ENCODE measurements at regions not wholly inside any gene's neighbourhood (a gene's known extent, or its start where the extent isn't known, plus 50 kb on each side); places are given as distances from the start of the nearest gene placed in this dataset.
"Not testable (repeated sequence)": the region's sequence is repeated elsewhere in the genome, so short reads cannot be mapped to it uniquely, and the experiment has no call there.

GRCh38 chr9:99498979-99499378 is 276.9 kb downstream of the SEC61B start:
- not testable (repeated sequence) for H3K4me3 Mint-ChIP-seq; H3K4me1 Mint-ChIP-seq (ENCODE audit: low read depth); H3K9me3 Mint-ChIP-seq; DNase-seq; H3K27ac Mint-ChIP-seq; H3K36me3 Mint-ChIP-seq (ENCODE audit: low read depth)
- H3K27me3 Mint-ChIP-seq = peaks cover 27% of the 10 kb centered on the region

GRCh38 chr9:99505936-99506335 is 283.9 kb downstream of the SEC61B start:
- H3K4me3 Mint-ChIP-seq = no peak overlapping the region
- DNase-seq = no peak
- no peak overlapping the region for H3K27ac Mint-ChIP-seq
- H3K27me3 Mint-ChIP-seq = no peaks in the 10 kb centered on the region
- no peaks in the 10 kb centered on the region for H3K9me3 Mint-ChIP-seq
- H3K4me1 Mint-ChIP-seq (ENCODE audit: low read depth) = no peaks in the 10 kb centered on the region
- H3K36me3 Mint-ChIP-seq (ENCODE audit: low read depth) = no peaks in the 10 kb centered on the region

- Mint-ChIP-seq H3K9me3 (no peaks in the 10 kb centered on the region), H3K4me3 (no peak overlapping the region), H3K27me3 (no peaks in the 10 kb centered on the region), H3K36me3 (ENCODE audit: low read depth) (no peaks in the 10 kb centered on the region), H3K27ac (no peak overlapping the region), H3K4me1 (ENCODE audit: low read depth) (no peaks in the 10 kb centered on the region)
- no peak for DNase-seq
Measured at GRCh38 chr9:99506747-99507348, 284.8 kb downstream of the SEC61B start.

DNA sequence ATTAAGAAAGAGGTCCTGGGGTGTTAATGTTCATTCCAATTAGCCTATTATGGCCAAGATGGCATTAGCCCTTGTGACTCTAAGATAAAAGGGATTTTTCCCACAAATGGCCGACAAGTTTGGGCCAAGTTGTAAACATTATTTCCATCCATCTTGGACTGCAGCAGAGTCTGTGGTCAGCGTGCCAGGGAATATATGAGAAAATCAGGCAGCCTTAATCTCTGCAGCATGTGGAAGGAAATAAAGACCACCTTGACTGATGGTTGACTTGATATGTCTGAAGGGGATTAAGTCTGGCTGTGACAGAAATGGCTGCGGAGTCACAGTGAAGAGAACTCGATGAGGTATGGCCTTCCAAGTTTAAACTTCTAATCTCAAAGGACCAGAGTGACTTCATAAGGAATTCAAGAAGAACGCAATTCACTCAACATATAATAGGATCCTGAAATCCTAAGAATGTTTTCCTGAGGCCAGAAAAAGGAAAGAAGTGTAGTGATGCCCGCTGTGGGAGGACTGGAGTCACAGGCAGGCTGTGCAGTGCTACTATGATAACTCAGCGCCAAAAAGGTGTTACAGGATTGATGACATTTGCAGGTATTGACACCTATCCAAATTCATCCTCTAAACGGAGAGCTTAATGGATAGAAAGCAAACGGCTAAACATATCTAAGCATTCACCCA is 287.1 kb downstream of the SEC61B start:
- H3K27me3 Mint-ChIP-seq = no peaks in the 10 kb centered on the region
- H3K27ac Mint-ChIP-seq = no peak overlapping the region
- DNase-seq = no peak
- H3K36me3 Mint-ChIP-seq (ENCODE audit: low read depth) = no peaks in the 10 kb centered on the region
- no peaks in the 10 kb centered on the region for H3K4me1 Mint-ChIP-seq (ENCODE audit: low read depth)
- no peak overlapping the region for H3K4me3 Mint-ChIP-seq
- H3K9me3 Mint-ChIP-seq = no peaks in the 10 kb centered on the region

DNA sequence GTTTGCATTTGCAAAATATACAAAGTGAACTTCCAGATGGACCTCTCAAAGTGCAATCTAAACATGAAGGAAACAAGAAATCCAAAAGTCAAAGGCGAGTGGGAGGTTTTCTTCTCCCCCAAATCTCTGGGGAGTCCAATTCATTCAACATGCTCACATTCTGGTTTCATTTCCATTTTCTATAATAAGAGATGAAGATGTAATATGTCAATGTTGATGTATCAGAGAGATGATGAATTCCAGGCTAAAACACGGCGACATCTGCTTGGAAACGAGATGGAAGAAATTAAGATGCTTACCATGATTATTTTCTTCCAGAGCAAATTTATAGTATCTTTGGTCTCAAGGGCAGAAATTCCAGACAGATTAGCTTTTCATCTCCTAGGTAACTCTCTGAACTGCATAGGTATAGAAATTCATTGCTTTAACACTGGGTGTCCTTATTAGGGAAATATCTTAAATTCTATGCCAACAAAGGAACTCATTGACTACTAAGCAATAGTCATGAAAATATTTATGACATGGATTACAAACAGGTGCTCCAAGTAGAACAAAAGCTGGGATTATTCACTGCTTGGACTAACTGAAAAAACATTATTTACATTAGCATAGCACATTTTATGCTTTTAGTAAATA is 287.9 kb downstream of the SEC61B start:
- no peaks in the 10 kb centered on the region for H3K9me3 Mint-ChIP-seq
- H3K36me3 Mint-ChIP-seq (ENCODE audit: low read depth) = no peaks in the 10 kb centered on the region
- no peak overlapping the region for H3K4me3 Mint-ChIP-seq
- no peak overlapping the region for H3K27ac Mint-ChIP-seq
- DNase-seq = no peak
- no peaks in the 10 kb centered on the region for H3K4me1 Mint-ChIP-seq (ENCODE audit: low read depth)
- no peaks in the 10 kb centered on the region for H3K27me3 Mint-ChIP-seq

GRCh38 chr9:99511723-99512122 is 289.6 kb downstream of the SEC61B start:
- Mint-ChIP-seq H3K27ac (no peak overlapping the region), H3K9me3 (no peaks in the 10 kb centered on the region), H3K27me3 (no peaks in the 10 kb centered on the region), H3K4me3 (no peak overlapping the region), H3K36me3 (ENCODE audit: low read depth) (no peaks in the 10 kb centered on the region), H3K4me1 (ENCODE audit: low read depth) (peaks cover 4% of the 10 kb centered on the region)
- no peak for DNase-seq

- Mint-ChIP-seq H3K4me3 (no peak overlapping the region), H3K9me3 (no peaks in the 10 kb centered on the region), H3K4me1 (ENCODE audit: low read depth) (peaks cover 4% of the 10 kb centered on the region), H3K27ac (no peak overlapping the region), H3K27me3 (peaks cover 7% of the 10 kb centered on the region), H3K36me3 (ENCODE audit: low read depth) (no peaks in the 10 kb centered on the region)
- DNase-seq = no peak
Measured at GRCh38 chr9:99513441-99514112, 291.5 kb downstream of the SEC61B start.

DNA sequence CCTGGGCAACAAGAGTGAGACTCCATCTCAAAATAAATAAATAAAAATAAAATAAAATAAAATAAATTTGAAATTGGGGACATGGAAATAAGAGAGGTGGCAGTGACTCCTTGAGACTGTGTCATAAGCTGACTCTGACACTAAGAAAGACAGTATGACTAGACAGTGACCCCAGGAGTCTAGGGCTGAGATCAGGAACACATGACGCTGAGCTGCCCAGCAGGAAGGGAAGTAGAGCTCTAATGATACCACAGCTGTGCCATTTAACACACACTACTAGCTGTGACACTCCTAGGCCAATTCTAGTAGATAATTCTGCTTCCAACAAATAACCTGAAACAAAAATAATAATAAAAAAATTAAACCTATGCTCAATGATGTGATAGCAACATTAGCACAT is 293.0 kb downstream of the SEC61B start:
- Mint-ChIP-seq H3K4me1 (ENCODE audit: low read depth) (peaks cover 4% of the 10 kb centered on the region), H3K27ac (no peak overlapping the region)
- DNase-seq = no peak

GRCh38 chr9:99515895-99516656 is 294.0 kb downstream of the SEC61B start:
- no peak for DNase-seq
- Mint-ChIP-seq H3K9me3 (no peaks in the 10 kb centered on the region), H3K4me1 (ENCODE audit: low read depth) (peaks cover 4% of the 10 kb centered on the region), H3K27ac (no peak overlapping the region), H3K4me3 (no peak overlapping the region), H3K36me3 (ENCODE audit: low read depth) (no peaks in the 10 kb centered on the region), H3K27me3 (peaks cover 7% of the 10 kb centered on the region)

More for the DNA sequence above, 293.0 kb downstream of the SEC61B start:
- H3K27me3 Mint-ChIP-seq = peaks cover 7% of the 10 kb centered on the region
- no peak overlapping the region for H3K4me3 Mint-ChIP-seq
- no peaks in the 10 kb centered on the region for H3K36me3 Mint-ChIP-seq (ENCODE audit: low read depth)
- H3K9me3 Mint-ChIP-seq = no peaks in the 10 kb centered on the region

GRCh38 chr9:99516657-99517049 is 294.6 kb downstream of the SEC61B start:
- Mint-ChIP-seq H3K4me3 (no peak overlapping the region), H3K36me3 (ENCODE audit: low read depth) (no peaks in the 10 kb centered on the region), H3K9me3 (no peaks in the 10 kb centered on the region), H3K4me1 (ENCODE audit: low read depth) (peaks cover 4% of the 10 kb centered on the region), H3K27me3 (peaks cover 7% of the 10 kb centered on the region), H3K27ac (no peak overlapping the region)
- DNase-seq = no peak

DNA sequence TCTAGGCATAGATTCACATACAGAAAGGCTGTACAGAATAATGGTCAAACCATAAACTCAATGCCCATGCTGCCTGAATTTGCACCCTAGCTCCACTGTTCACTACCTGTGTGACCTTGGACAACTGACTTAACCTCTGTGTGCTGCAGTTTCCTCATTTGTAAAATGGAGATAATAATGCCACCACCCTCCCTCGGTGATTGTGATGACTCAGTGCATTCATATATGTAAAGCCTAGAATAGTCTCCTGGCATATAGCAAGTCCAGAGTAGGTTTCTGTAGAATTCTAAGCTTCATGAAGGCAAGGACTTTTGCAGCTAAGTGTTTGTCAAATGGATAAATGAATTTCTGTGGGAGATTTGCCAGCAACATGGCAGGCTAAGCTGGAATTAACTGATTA is 297.8 kb upstream of the NR4A3 start:
- H3K27ac Mint-ChIP-seq = no peak overlapping the region

DNA sequence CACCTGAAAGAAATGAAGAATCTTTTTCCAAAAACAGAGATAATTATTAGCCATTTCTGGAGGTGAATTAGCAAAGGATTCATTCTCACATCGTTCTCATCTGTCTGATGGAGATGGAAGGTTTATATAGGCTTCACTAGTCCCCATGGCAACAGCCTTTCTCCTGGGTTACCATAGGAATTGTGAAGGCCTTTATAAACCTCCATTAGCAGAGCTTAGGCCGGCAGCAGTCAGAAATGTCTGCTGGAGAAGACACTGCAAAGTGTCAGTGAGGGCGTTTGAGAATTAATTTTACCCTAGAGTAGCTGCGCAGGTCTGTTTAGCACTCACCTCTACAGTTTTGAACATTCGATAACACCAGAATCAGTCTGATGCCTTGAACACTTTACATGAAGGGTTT is 290.4 kb upstream of the NR4A3 start:
- no peaks in the 10 kb centered on the region for H3K9me3 Mint-ChIP-seq
- peaks cover 19% of the 10 kb centered on the region for H3K27me3 Mint-ChIP-seq

More for the DNA sequence above, 297.8 kb upstream of the NR4A3 start:
- H3K9me3 Mint-ChIP-seq = no peaks in the 10 kb centered on the region
- H3K36me3 Mint-ChIP-seq (ENCODE audit: low read depth) = no peaks in the 10 kb centered on the region
- H3K27me3 Mint-ChIP-seq = peaks cover 24% of the 10 kb centered on the region
- DNase-seq = no peak
- H3K4me1 Mint-ChIP-seq (ENCODE audit: low read depth) = no peaks in the 10 kb centered on the region
- no peak overlapping the region for H3K4me3 Mint-ChIP-seq

GRCh38 chr9:99533421-99533820 is 288.3 kb upstream of the NR4A3 start:
- no peak for DNase-seq
- Mint-ChIP-seq H3K4me1 (ENCODE audit: low read depth) (no peaks in the 10 kb centered on the region), H3K27me3 (peaks cover 31% of the 10 kb centered on the region), H3K9me3 (no peaks in the 10 kb centered on the region), H3K36me3 (ENCODE audit: low read depth) (no peaks in the 10 kb centered on the region), H3K4me3 (no peak overlapping the region), H3K27ac (no peak overlapping the region)

More for the DNA sequence above, 290.4 kb upstream of the NR4A3 start:
- no peak overlapping the region for H3K27ac Mint-ChIP-seq
- DNase-seq = no peak
- no peaks in the 10 kb centered on the region for H3K4me1 Mint-ChIP-seq (ENCODE audit: low read depth)
- no peaks in the 10 kb centered on the region for H3K36me3 Mint-ChIP-seq (ENCODE audit: low read depth)
- H3K4me3 Mint-ChIP-seq = no peak overlapping the region

DNA sequence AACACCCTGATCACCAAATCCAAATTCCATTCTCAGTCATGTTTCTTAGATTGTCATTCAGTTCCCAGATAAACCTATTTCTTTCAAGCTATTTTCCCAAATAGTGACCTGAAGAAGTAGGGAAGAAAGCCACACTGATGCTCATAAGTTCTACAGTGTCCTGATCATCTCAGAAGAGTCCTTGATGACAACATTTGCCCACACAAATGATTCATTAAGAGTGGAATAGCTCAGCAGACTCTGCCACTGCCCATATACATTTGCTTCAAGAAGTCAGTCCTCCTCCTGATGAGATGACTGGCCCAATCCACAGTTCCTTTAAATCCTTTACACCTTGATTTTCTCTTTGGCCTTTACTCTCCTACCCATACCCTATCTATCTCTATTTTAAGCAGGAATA is 283.7 kb upstream of the NR4A3 start:
- H3K4me3 Mint-ChIP-seq = no peak overlapping the region
- peaks cover 27% of the 10 kb centered on the region for H3K27me3 Mint-ChIP-seq
- H3K27ac Mint-ChIP-seq = no peak overlapping the region
- no peaks in the 10 kb centered on the region for H3K9me3 Mint-ChIP-seq
- DNase-seq = no peak
- no peaks in the 10 kb centered on the region for H3K36me3 Mint-ChIP-seq (ENCODE audit: low read depth)
- H3K4me1 Mint-ChIP-seq (ENCODE audit: low read depth) = no peaks in the 10 kb centered on the region
